AG10803 (cell line): ENCODE measurements at regions not wholly inside any gene's neighbourhood (a gene's known extent, or its start where the extent isn't known, plus 50 kb on each side); places are given as distances from the start of the nearest gene placed in this dataset.
"Not testable (repeated sequence)": the region's sequence is repeated elsewhere in the genome, so short reads cannot be mapped to it uniquely, and the experiment has no call there.

ENCODE experiments used
- DNase-seq: peaks from one replicate; pipeline ENCODE4 v3.0.0; 2010; ENCODE audit warnings: low read depth
- H3K4me3 ChIP-seq: 2 replicates; pipeline ENCODE4 v1.5.1; 2011; ENCODE audit warnings: mild to moderate bottlenecking, low read length, control low read depth
- TF ChIP-seq, protein P1 (sequence below): conservative IDR thresholded peaks from 2 replicates; pipeline ENCODE4 v1.5.1; 2011; ENCODE audit warnings: mild to moderate bottlenecking, low read length, control low read depth, inconsistent platforms

DNA sequence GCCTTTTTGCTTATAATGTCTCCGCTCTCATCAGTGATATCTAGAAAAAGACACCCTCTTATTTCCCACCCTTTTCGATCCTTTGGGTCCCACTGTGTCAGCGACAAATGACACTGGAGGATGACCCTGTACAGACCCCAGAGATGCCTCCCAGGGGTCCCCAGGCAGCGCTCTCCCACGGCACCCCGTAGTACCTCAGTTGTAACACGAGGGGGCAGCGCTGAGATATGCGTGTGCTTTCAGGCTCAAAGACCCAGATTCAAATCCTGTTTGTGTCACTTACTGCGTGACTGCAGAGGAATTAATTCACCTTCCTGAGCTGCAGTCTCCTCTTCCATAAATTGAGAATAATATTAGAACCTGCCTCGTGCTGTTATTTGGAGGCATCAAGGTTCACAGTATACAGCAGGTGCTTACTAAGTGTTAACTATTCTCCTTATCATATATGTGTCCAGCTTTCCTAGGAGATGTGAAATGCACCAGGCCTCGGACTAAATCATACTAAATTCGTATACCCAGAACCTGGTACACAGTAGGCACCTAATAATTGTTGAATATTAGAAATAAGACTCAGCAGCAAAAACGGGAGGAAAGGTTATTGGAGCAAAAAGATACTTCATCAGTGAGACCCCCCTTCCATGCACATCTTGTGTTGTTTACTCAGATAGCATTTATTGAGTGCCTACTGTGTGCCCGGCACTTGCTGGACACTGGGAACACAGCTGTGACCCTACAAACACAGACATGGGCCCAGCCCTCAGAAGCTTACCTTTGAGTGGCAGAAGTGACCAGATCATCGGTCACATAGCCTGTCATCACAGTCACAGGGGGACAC, 99.9 kb downstream of the PHETA1 start:
- TF ChIP-seq, protein P1, sequence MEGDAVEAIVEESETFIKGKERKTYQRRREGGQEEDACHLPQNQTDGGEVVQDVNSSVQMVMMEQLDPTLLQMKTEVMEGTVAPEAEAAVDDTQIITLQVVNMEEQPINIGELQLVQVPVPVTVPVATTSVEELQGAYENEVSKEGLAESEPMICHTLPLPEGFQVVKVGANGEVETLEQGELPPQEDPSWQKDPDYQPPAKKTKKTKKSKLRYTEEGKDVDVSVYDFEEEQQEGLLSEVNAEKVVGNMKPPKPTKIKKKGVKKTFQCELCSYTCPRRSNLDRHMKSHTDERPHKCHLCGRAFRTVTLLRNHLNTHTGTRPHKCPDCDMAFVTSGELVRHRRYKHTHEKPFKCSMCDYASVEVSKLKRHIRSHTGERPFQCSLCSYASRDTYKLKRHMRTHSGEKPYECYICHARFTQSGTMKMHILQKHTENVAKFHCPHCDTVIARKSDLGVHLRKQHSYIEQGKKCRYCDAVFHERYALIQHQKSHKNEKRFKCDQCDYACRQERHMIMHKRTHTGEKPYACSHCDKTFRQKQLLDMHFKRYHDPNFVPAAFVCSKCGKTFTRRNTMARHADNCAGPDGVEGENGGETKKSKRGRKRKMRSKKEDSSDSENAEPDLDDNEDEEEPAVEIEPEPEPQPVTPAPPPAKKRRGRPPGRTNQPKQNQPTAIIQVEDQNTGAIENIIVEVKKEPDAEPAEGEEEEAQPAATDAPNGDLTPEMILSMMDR: peak; percentile 39
- DNase-seq: no peak
- H3K4me3 ChIP-seq: no peak overlapping the region

GRCh38 chr12:111267144-111267543, 101.8 kb downstream of the PHETA1 start:
- TF ChIP-seq, protein P1: no peak
- H3K4me3 ChIP-seq: no peak overlapping the region
- DNase-seq: no peak

- TF ChIP-seq, protein P1: no peak
- H3K4me3 ChIP-seq: no peak overlapping the region
- no peak for DNase-seq
Measured at GRCh38 chr12:111261911-111262676, 106.8 kb downstream of the PHETA1 start.

DNA sequence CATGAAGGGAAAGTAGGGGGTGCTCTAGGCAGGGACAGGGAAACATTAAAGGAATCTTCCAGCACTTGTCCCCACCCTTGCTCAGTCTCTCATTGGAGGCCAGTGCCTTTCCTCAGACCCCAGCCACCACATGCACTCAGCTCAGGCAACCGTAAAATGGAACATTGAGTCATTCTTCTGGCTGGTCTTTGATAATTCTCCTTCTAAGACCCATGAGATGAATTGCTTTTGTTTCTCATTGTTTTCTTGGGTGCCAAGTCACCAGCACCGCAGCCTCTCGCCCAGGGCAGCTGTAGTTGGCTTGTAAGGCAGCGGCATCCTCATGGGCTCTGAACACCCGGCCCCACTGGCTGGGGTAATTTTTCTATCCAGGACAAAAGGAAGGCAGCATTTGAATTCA, 108.2 kb downstream of the PHETA1 start:
- no peak for DNase-seq
- no peak overlapping the region for H3K4me3 ChIP-seq
- TF ChIP-seq, protein P1: no peak

DNA sequence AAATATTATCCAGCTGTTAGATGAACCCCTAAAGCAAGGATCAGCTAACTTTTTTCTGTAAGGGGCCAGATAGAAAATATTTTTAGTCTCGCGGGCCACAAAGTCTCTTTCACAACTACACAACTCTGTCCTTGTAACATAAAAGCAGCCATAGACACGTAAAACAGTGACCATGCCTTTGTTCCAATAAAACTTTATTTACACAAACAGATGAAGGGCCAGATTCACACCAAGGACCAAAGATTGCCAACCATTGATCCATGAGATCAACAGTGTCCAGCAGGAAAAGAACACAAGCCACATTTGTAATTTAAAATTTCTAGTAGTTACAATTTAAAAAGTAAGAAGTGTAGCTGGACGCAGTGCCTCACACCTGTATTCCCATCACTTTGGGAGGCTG, 109.7 kb downstream of the PHETA1 start:
- TF ChIP-seq, protein P1: no peak
- DNase-seq: no peak
- H3K4me3 ChIP-seq: no peak overlapping the region

DNA sequence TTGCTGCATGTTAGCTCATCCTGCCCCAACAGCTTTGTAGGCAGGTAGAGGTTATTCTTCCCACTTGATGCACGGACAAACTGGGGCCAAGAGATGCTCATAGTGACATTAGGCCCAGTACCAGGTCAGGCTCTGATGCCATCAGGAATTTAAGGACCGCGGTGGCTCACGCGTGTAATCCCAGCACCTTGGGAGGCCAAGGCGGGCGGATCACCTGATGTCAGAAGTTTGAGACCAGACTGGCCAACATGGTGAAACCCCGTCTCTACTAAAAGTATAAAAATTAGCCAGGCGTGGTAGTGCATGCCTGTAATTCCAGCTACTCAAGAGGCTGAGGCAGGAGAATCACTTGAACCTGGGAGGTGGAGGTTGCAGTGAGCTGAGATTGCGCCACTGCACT, 110.8 kb downstream of the PHETA1 start:
- not testable (repeated sequence) for DNase-seq, H3K4me3 ChIP-seq

- DNase-seq: no peak
- no peak overlapping the region for H3K4me3 ChIP-seq
- TF ChIP-seq, protein P1: no peak
Measured at GRCh38 chr12:111257435-111257902, 111.4 kb downstream of the PHETA1 start.
